Esophagus (tissue), 2 donors: ENCODE measurements at regions not wholly inside any gene's neighbourhood (a gene's known extent, or its start where the extent isn't known, plus 50 kb on each side); places are given as distances from the start of the nearest gene placed in this dataset.

Experiments used
- H3K27ac ChIP-seq, 2 donors: one replicate each; pipeline ENCODE4 v1.5.1; 2013; ENCODE audit warnings: low read depth in 2 of 2, mild to moderate bottlenecking in 2 of 2, inconsistent platforms in 1 of 2, low read length in 1 of 2, moderate library complexity in 1 of 2
- H3K27me3 ChIP-seq, 2 donors: one replicate each; pipeline ENCODE4 v1.6.1; 2013; ENCODE audit warnings: low read length in 2 of 2, control low read depth in 1 of 2, mild to moderate bottlenecking in 1 of 2; ENCODE audit not compliant: insufficient read depth in 2 of 2, control insufficient read depth in 1 of 2
- H3K36me3 ChIP-seq, 2 donors: one replicate each; pipeline ENCODE4 v1.6.1; 2013; ENCODE audit warnings: low read length in 1 of 2; ENCODE audit not compliant: control insufficient read depth in 2 of 2, insufficient read depth in 2 of 2
- H3K4me1 ChIP-seq, 2 donors: one replicate each; pipeline ENCODE4 v1.6.1; 2013; ENCODE audit warnings: low read length in 1 of 2; ENCODE audit not compliant: control insufficient read depth in 2 of 2, insufficient read depth in 2 of 2
- H3K4me3 ChIP-seq, 2 donors: one replicate each; pipeline ENCODE4 v1.5.1; 2013; ENCODE audit warnings: low read length in 2 of 2, mild to moderate bottlenecking in 2 of 2, low read depth in 1 of 2, moderate library complexity in 1 of 2
- H3K9me3 ChIP-seq, 2 donors: one replicate each; pipeline ENCODE4 v1.6.1; 2013; ENCODE audit warnings: mild to moderate bottlenecking in 2 of 2, low read depth in 1 of 2, low read length in 1 of 2, moderate library complexity in 1 of 2; ENCODE audit not compliant: control insufficient read depth in 2 of 2, insufficient read depth in 1 of 2
- WGBS, 2 donors: extraction: QIAGEN DNeasy Blood & Tissue Kit; methylation state at CpG; one replicate each; pipeline ENCODE4 v1.1.7; 2013; 5-methylcytosine and 5-hydroxymethylcytosine counted together
- donor health status: healthy with polysubstance abuse.
- donor health status: Bipolar disorder and iron deficiency.

DNA sequence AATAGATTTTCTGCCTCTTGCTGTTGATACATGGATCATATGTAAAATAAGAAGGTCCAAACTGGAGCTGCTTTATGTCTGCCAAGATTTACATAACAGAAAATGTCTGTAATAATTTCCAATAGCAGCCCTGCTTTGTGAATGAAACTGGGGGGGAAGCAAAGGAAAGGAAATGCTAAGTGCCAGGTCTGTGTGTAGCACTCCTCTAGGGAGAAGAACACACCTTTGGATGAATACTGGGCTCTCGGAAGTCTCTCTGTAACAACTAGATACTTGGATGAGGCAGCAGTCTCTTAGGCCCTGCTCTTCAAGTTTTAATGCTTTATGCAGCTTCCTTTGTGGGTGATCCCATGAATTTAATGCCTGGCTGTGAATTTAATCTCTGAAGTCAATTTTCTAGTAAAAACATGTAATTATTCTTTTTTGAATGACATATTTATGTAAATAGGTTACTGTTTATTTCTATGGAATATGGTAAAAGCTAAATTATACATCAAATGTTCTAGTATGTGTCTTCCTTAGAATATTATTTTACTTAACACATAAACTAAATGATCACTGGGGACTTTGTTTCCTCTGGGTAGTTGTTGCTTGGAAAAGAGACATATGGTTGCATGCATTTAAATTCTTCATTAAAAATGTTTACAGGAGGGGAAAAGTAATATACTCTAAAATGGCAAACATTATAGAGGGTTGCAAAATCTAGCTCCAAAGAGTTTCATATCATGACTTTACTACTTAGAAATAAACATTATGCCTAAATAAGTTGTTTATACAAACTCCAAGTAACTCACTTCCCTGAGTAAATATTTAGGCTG, 336.6 kb upstream of the CWC22 start:
- WGBS, 2 donors = 70 to 73% methylated on average over 1 of the region's 1 CpG
- no peaks in the 10 kb centered on the region for H3K4me1 ChIP-seq
- no peak overlapping the region for H3K4me3 ChIP-seq
- no peak overlapping the region for H3K27ac ChIP-seq
- H3K9me3 ChIP-seq = no peaks in the 10 kb centered on the region
- H3K27me3 ChIP-seq = no peaks in the 10 kb centered on the region
- H3K36me3 ChIP-seq = no peaks in the 10 kb centered on the region

DNA sequence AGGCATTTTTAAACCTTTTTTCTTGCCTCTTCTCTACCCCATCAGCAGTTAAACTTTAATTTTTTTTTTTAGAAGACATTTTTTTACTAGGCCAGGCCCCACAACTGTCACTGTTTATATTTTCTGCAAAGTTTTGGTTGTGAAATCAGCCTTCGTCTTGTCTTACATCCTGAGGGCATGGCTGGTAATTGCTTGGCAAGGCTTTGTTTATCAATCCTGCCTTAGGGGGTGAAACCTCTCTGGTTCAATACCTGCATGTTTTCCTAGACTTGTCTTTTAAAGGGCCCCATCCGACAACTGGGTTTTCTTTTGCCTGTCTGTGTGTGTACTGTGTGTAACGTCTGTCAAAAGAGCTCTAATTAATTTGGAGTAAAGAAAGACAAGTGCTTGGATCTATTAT, 330.0 kb upstream of the CWC22 start:
- 67 to 78% methylated on average over 3 of the region's 3 CpGs for WGBS, 2 donors
- Histone ChIP-seq H3K27ac (no peak overlapping the region), H3K9me3 (peaks cover 3 to 4% of the 10 kb centered on the region in 2 donors)

DNA sequence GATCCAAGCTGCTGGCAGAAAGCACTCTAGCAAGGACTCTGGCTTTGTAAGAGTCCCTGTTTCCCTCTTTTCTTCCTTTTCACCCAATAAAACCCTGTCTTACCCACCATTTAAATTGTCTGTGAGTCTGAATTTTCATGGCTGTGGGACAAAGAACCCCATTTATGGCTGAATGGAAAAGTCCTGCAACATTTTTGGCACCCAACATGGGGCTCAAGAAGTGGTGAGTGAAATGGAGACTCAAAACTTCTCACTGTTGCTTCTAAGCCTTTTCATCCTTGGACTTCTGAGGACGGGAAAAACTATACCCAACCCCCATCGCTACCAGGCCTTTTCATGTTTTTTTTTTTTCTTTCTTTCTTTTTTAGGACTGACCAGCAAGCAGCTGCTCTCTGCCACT, 329.5 kb upstream of the CWC22 start:
- no peak overlapping the region for H3K4me3 ChIP-seq
- no peaks in the 10 kb centered on the region for H3K4me1 ChIP-seq
- no peak overlapping the region for H3K27ac ChIP-seq
- no peaks in the 10 kb centered on the region for H3K27me3 ChIP-seq
- peaks cover 3 to 4% of the 10 kb centered on the region in 2 donors for H3K9me3 ChIP-seq
- 88 to 93% methylated on average over 2 of the region's 2 CpGs for WGBS, 2 donors
- no peaks in the 10 kb centered on the region for H3K36me3 ChIP-seq

More for the DNA sequence above, 330.0 kb upstream of the CWC22 start:
- Histone ChIP-seq H3K27me3 (no peaks in the 10 kb centered on the region), H3K4me3 (no peak overlapping the region), H3K4me1 (no peaks in the 10 kb centered on the region), H3K36me3 (no peaks in the 10 kb centered on the region)

DNA sequence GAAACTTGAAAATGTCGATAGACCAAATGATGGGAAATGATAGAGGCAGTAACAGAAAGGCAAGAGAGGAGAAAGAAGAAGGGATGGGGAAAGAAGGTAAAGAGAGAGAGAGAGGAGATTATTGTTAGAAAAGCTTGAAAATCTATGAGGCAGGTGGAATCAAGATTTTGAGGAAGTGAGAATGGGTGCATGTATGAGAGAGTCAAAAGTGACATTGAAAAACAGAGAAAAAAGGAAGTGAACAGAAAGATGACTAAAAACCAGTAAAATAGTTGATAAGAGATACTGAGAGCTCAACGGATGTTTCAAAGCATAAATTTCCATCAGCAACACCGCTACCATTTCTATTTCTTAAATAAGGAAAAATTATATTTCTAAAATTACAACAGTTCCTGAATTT, 327.4 kb upstream of the CWC22 start:
- Histone ChIP-seq H3K36me3 (no peaks in the 10 kb centered on the region), H3K4me1 (no peaks in the 10 kb centered on the region), H3K4me3 (no peak overlapping the region), H3K9me3 (peaks cover 3 to 4% of the 10 kb centered on the region in 2 donors), H3K27ac (no peak overlapping the region), H3K27me3 (no peaks in the 10 kb centered on the region)
- 90 to 95% methylated on average over 3 of the region's 3 CpGs for WGBS, 2 donors

DNA sequence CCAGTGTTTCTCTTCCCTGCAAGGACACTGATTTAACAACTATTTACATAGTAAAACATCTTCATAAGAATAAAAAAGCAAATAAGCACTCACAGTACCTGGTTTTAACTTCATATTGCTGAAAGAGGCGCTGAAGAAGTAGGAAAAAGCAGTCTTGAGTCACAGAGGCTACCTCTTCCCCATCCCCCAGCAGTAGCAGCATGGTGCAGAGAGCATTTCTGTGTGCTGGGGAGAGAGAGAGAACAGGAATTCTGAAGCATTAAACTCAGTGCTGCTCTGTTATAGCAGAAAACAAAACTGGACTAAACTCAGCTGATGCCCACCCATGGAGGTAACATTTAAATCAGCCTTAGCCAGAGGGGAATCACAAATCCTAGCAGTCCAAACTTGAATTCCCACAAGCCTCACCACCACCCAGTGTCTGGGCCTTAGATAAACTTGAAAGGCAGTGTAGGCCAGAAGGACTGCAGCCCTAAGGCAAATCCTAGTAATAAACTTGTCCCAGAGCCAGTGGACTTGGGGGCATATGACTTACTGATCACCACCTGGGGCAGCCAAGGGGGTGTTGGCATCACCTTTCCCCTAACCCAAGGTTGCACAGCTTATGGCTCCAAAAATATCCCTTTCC, 321.8 kb upstream of the CWC22 start:
- Histone ChIP-seq H3K36me3 (no peaks in the 10 kb centered on the region), H3K27me3 (no peaks in the 10 kb centered on the region), H3K9me3 (no peaks in the 10 kb centered on the region), H3K4me3 (no peak overlapping the region), H3K27ac (no peak overlapping the region), H3K4me1 (no peaks in the 10 kb centered on the region)
- WGBS, 2 donors = 55 to 77% methylated on average over 1 of the region's 1 CpG

DNA sequence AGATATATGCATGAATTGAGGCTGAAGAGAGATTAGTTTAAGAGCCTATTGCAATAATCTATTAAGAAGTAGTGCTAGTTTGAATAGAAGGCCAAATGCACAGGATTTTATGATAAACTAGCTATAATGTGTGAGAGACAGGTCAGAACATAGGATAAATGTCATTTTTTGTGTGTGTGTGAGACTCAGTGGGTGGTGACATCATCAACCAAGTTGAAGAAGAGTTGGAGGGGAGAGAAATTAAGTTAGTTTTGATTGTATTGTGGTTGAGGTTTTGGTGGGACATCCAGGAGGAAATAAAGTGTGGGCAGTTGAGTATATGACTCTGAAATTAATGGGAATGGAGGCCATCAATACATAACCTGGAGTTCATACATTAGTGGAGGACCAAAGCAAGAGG, 320.1 kb upstream of the CWC22 start:
- Histone ChIP-seq H3K27me3 (no peaks in the 10 kb centered on the region), H3K27ac (no peak overlapping the region), H3K36me3 (no peaks in the 10 kb centered on the region), H3K4me1 (no peaks in the 10 kb centered on the region), H3K9me3 (no peaks in the 10 kb centered on the region), H3K4me3 (no peak overlapping the region)

DNA sequence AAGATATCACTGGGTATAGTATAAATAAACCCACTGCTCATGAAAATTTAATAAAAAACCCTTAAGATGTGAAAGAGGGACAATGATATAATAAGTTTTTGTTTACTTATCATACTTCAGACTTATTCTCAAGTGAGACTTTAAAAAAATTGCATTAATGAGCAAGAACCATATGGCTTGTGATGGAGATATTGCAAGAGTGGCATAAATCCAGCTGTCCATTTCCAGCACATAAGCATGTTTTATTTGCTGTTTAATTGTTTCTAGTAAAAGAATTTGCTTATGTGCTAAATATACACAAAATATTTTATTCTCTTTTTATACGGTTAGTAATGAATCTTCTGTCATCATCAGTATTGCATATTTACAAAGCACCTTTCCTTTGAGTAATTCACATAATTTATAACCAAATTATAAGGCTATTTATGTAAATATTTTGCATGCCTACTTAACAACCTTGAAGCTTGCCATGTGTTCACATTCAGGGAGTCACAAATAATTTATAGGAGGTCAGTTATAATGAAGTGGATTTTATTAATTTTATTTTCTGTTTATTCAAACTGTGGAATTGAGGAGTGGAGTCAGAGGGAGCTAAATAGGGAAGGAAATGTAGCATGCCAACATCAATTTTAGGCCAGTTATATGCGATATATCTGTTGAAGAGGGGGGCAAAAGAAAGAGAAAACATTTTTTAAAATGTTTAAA, 318.5 kb upstream of the CWC22 start:
- Histone ChIP-seq H3K9me3 (no peaks in the 10 kb centered on the region), H3K4me3 (no peak overlapping the region), H3K4me1 (no peaks in the 10 kb centered on the region), H3K27ac (no peak overlapping the region), H3K36me3 (no peaks in the 10 kb centered on the region), H3K27me3 (no peaks in the 10 kb centered on the region)
- 72 to 75% methylated on average over 2 of the region's 2 CpGs for WGBS, 2 donors

DNA sequence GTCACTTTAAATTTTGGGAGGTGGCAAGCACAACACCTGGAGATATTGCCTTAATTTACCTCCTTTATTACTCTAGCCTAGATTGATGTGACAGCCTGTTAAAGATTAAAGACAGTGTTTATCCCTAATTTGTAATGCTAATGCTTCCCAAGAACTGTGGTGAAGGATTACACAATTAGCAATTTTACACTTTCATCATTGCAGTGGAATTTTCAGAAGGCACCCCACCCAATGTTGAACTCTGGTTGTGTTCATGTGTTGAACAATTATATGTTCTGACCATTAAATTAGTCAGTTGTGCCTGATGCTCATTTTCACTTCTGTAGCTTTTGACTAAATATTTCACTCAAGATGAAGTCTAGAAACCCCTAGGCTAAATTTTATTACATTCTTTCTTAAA, 317.1 kb upstream of the CWC22 start:
- Histone ChIP-seq H3K27ac (no peak overlapping the region), H3K4me3 (no peak overlapping the region), H3K27me3 (no peaks in the 10 kb centered on the region), H3K36me3 (no peaks in the 10 kb centered on the region), H3K9me3 (peaks cover 0 to 2% of the 10 kb centered on the region in 2 donors), H3K4me1 (no peaks in the 10 kb centered on the region)

DNA sequence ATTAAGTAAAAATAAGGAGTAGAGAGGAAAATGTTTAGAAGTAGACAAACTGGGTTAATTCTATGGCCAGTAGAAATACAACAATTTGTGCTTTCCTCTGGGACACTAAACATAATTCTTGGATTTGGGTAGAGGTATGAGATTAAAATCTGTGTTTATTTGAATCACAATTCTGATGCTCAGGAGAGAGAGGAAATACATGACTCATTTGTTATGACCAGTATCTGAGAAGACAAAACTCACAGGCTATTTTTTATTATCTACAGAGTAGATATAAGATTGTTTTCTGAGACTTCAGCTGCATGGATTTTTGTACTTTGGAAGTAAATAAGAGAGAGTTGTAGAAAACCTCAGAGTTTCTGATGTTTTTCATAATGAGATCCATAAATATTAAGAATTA, 315.7 kb upstream of the CWC22 start:
- Histone ChIP-seq H3K9me3 (peaks cover 0 to 2% of the 10 kb centered on the region in 2 donors), H3K4me1 (no peaks in the 10 kb centered on the region), H3K4me3 (no peak overlapping the region), H3K36me3 (no peaks in the 10 kb centered on the region), H3K27me3 (no peaks in the 10 kb centered on the region), H3K27ac (no peak overlapping the region)
